ENCODE measurements at regions not wholly inside any gene's neighbourhood (a gene's known extent, or its start where the extent isn't known, plus 50 kb on each side); places are given as distances from the start of the nearest gene placed in this dataset.

DNA sequence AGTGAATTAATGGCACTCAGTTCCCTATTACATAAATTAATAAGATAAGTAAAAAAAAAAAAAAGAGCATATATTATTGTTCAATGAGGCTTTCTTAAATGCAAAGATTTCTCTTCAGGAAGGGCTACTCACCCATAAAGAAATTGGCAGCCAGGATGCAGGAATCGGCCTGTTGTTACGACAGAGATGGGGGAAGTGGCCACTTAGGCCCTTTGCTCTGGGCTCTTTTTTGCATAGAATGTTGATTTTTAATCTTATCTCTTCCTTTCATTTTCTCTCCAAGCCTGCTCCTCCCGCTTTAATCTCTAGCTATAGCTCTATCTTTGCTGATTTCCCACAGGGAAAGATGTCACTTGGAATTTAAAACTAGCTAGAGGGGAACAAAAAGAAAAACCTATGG lies 391.8 kb upstream of the CRIM1 start:
- TF ChIP-seq POLR2AphosphoS5 (IDR thresholded peaks at IDR 0.05; ENCODE audit: low read depth, low read length) (no peak), POLR2A (IDR thresholded peaks at IDR 0.05; ENCODE audit: low read depth, low read length) (no peak)
